SK-N-SH (cell line): ENCODE measurements at regions not wholly inside any gene's neighbourhood (a gene's known extent, or its start where the extent isn't known, plus 50 kb on each side); places are given as distances from the start of the nearest gene placed in this dataset.

Experiments used
- CTCF ChIA-PET: fragments of 300-600, 350-600 bp; formaldehyde crosslinking; extraction: SDS; loops from one replicate; lab custom pipeline; 2021; lab: Yijun Ruan, JAX
- POLR2A ChIA-PET: fragments of 350-600 bp; sonication (Branson Sonifier 250); formaldehyde crosslinking; extraction: SDS; loops from one replicate; lab custom pipeline; 2020; ENCODE audit warnings: antibody characterized with exemption, inconsistent platforms; lab: Yijun Ruan, JAX
- DNase-seq: peaks from one replicate; pipeline ENCODE4 v3.0.0; 2012
- H2AFZ ChIP-seq: fragments of 200-600 bp; sonication (generic); 2 replicates; pipeline ENCODE4 v1.8.1; 2016; ENCODE audit warnings: antibody characterized with exemption, mild to moderate bottlenecking, low read depth
- H3F3A ChIP-seq: fragments of 200-600 bp; sonication (generic); replicated peaks from 2 replicates; pipeline ENCODE3; 2016; ENCODE audit warnings: antibody characterized with exemption, mild to moderate bottlenecking; ENCODE audit not compliant: insufficient read depth
- H3K27ac ChIP-seq, 2 experiments: fragments of 200-500 bp in 1 of 2; fragments of 200-600 bp in 1 of 2; sonication (Bioruptor generic) in 1 of 2; sonication (generic), shearing (Covaris generic) in 1 of 2; 2 replicates each; pipeline versions ENCODE4 v1.5.1 to v1.6.1; 2014 to 2016; ENCODE audit warnings: low read depth in 2 of 2, inconsistent platforms in 1 of 2, low read length in 1 of 2, mild to moderate bottlenecking in 1 of 2, mixed read lengths in 1 of 2
- H3K27me3 ChIP-seq: fragments of 200-600 bp; sonication (generic), shearing (Covaris generic); 2 replicates; pipeline ENCODE4 v1.6.1; 2016; ENCODE audit warnings: mixed run types; ENCODE audit not compliant: insufficient read depth
- H3K36me3 ChIP-seq, 2 experiments: fragments of 200-500 bp in 1 of 2; fragments of 200-600 bp in 1 of 2; sonication (Bioruptor generic) in 1 of 2; sonication (generic) in 1 of 2; replicated peaks in 1 of 2; 2 replicates each; pipeline versions ENCODE3 to v1.5.1; 2014 to 2016; ENCODE audit warnings: low read length in 1 of 2, mild to moderate bottlenecking in 1 of 2; ENCODE audit not compliant: insufficient read depth in 2 of 2, control insufficient read depth in 1 of 2
- H3K4me1 ChIP-seq, 2 experiments: fragments of 200-500 bp in 1 of 2; fragments of 200-600 bp in 1 of 2; sonication (Bioruptor generic) in 1 of 2; sonication (generic), shearing (Covaris generic) in 1 of 2; 2 replicates each; pipeline versions ENCODE4 v1.5.1 to v1.6.1; 2014 to 2016; ENCODE audit warnings: low read depth in 1 of 2, low read length in 1 of 2, mixed run types in 1 of 2; ENCODE audit not compliant: insufficient read depth in 2 of 2, control insufficient read depth in 1 of 2
- H3K4me2 ChIP-seq: fragments of 200-600 bp; sonication (generic), shearing (Covaris generic); 2 replicates; pipeline ENCODE4 v1.6.1; 2017; ENCODE audit warnings: mixed run types
- H3K4me3 ChIP-seq, 2 experiments: fragments of 200-500 bp in 1 of 2; fragments of 200-600 bp in 1 of 2; sonication (Bioruptor generic) in 1 of 2; sonication (generic), shearing (Covaris generic) in 1 of 2; 2 replicates each; pipeline versions ENCODE4 v1.5.1 to v1.8.1; 2014 to 2016; ENCODE audit warnings: low read depth in 2 of 2, inconsistent platforms in 1 of 2, low read length in 1 of 2, mild to moderate bottlenecking in 1 of 2, mixed read lengths in 1 of 2, moderate library complexity in 1 of 2
- H3K79me2 ChIP-seq: fragments of 200-600 bp; sonication (generic); 2 replicates; pipeline ENCODE4 v1.8.1; 2017; ENCODE audit warnings: mild to moderate bottlenecking; ENCODE audit not compliant: insufficient read depth
- H3K9ac ChIP-seq: fragments of 200-600 bp; sonication (generic); 2 replicates; pipeline ENCODE4 v1.6.1; 2017; ENCODE audit warnings: mixed run types
- H3K9me2 ChIP-seq: fragments of 200-600 bp; sonication (generic); 2 replicates; pipeline ENCODE4 v1.6.1; 2017; ENCODE audit warnings: mixed run types
- H3K9me3 ChIP-seq: fragments of 200-600 bp; sonication (generic); 2 replicates; pipeline ENCODE4 v1.6.1; 2017; ENCODE audit warnings: mixed run types, mild to moderate bottlenecking, moderate library complexity
- H4K20me1 ChIP-seq: fragments of 200-600 bp; sonication (generic); 2 replicates; pipeline ENCODE4 v1.6.1; 2017; ENCODE audit warnings: mild to moderate bottlenecking, mixed run types; ENCODE audit not compliant: insufficient read depth
- ELF1 ChIP-seq: IDR thresholded peaks from 2 replicates; pipeline ENCODE4 v1.4.0; 2012
- EP300 ChIP-seq, 2 experiments: IDR thresholded peaks; 2 replicates each; pipeline versions ENCODE4 v1.4.0 to v1.6.1; 2012; ENCODE audit warnings: borderline replicate concordance in 1 of 2, low read depth in 1 of 2, low read length in 1 of 2
- EZH2phosphoT487 ChIP-seq: fragments of 200-600 bp; sonication (generic); IDR thresholded peaks from 2 replicates; pipeline ENCODE4 v1.6.1; 2017; ENCODE audit warnings: low read depth, mixed run types, mild to moderate bottlenecking, antibody characterized with exemption, moderate library complexity, borderline replicate concordance
- FOSL2 ChIP-seq: IDR thresholded peaks from 2 replicates; pipeline ENCODE4 v1.4.0; 2012; ENCODE audit warnings: low read depth, mild to moderate bottlenecking, moderate library complexity, borderline replicate concordance
- FOXJ3 ChIP-seq: sonication (generic); formaldehyde crosslinking; IDR thresholded peaks from 2 replicates; pipeline ENCODE4 v1.5.1; 2020; ENCODE audit warnings: mild to moderate bottlenecking, missing genetic modification reagents
- FOXM1 ChIP-seq: IDR thresholded peaks from 2 replicates; pipeline ENCODE4 v1.4.0; 2012; ENCODE audit warnings: low read depth, mild to moderate bottlenecking
- JUND ChIP-seq: IDR thresholded peaks from 2 replicates; pipeline ENCODE4 v1.4.0; 2012
- MXI1 ChIP-seq: IDR thresholded peaks from 2 replicates; pipeline ENCODE4 v1.6.1; 2012; ENCODE audit warnings: mild to moderate bottlenecking, low read depth, low read length, improper control_type of control experiment
- NFIC ChIP-seq: IDR thresholded peaks from 2 replicates; pipeline ENCODE4 v1.4.0; 2012; ENCODE audit warnings: borderline replicate concordance
- NRF1 ChIP-seq: IDR thresholded peaks from 2 replicates; pipeline ENCODE4 v1.6.1; 2012; ENCODE audit warnings: low read depth, mild to moderate bottlenecking, low read length
- RAD21 ChIP-seq: IDR thresholded peaks from 2 replicates; pipeline ENCODE4 v1.6.1; 2012; ENCODE audit warnings: mild to moderate bottlenecking, low read length
- RXRA ChIP-seq: IDR thresholded peaks from 2 replicates; pipeline ENCODE4 v1.4.0; 2012; ENCODE audit warnings: low read depth, mild to moderate bottlenecking, borderline replicate concordance
- SIN3A ChIP-seq: IDR thresholded peaks from 2 replicates; pipeline ENCODE4 v1.6.1; 2012; ENCODE audit warnings: low read depth, mild to moderate bottlenecking, low read length, moderate library complexity, borderline replicate concordance
- SMC3 ChIP-seq: IDR thresholded peaks from 2 replicates; pipeline ENCODE4 v1.6.1; 2012; ENCODE audit warnings: low read depth, low read length, improper control_type of control experiment
- TAF1 ChIP-seq: IDR thresholded peaks from 2 replicates; pipeline ENCODE4 v1.6.1; 2012; ENCODE audit warnings: low read depth, mild to moderate bottlenecking, low read length, moderate library complexity, borderline replicate concordance
- TCF12 ChIP-seq: IDR thresholded peaks from 2 replicates; pipeline ENCODE4 v1.4.0; 2012
- TEAD4 ChIP-seq: IDR thresholded peaks from 2 replicates; pipeline ENCODE4 v1.4.0; 2012; ENCODE audit warnings: mild to moderate bottlenecking, borderline replicate concordance; ENCODE audit not compliant: insufficient read depth
- YY1 ChIP-seq: IDR thresholded peaks from 2 replicates; pipeline ENCODE4 v1.4.0; 2012; ENCODE audit warnings: low read depth, mild to moderate bottlenecking
- WGBS: methylation state at CpG from one replicate; pipeline ENCODE4 v1.1.6; 2017; ENCODE audit warnings: low lambda C conversion rate; 5-methylcytosine and 5-hydroxymethylcytosine counted together
- TF ChIP-seq, protein P1 (sequence below): fragments of 150-350 bp; IDR thresholded peaks from 2 replicates; pipeline ENCODE4 v1.6.1; 2017; ENCODE audit warnings: antibody characterized with exemption, low read length, low read depth, borderline replicate concordance
- TF ChIP-seq, protein P2 (sequence below): fragments of 200-600 bp; sonication (generic); IDR thresholded peaks from 2 replicates; pipeline ENCODE4 v1.6.1; 2017; ENCODE audit warnings: antibody characterized with exemption, mild to moderate bottlenecking, moderate library complexity

DNA sequence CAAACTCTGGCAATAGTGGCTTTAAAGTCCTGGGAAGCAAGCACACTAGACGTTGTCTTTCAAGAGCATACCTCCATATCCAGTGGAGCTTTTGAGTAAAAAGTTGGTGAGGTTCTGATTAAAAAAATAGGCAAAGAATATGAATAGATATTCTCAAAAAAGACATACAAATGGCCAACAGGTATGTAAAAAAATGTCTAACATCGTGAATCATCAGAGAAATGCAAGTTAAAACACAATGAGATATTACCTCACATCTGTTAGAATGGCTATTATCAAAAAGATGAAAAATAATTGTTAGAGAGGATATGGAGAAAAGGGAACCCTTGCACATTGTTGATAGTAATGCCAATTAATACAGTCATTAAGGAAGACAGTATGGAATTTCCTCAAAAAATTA is 407.1 kb downstream of the MDFIC start:
- no peaks in the 10 kb centered on the region for H3K9me2 ChIP-seq
- H3F3A ChIP-seq: no peaks in the 10 kb centered on the region
- H2AFZ ChIP-seq: no peak overlapping the region
- H3K79me2 ChIP-seq: no peaks in the 10 kb centered on the region
- ChIA-PET CTCF (no interaction called here), POLR2A (no interaction called here)
- no peaks in the 10 kb centered on the region for H3K27me3 ChIP-seq
- H3K9ac ChIP-seq: no peak overlapping the region
- H3K27ac ChIP-seq: no peak overlapping the region
- no peak overlapping the region for H3K4me3 ChIP-seq
- no peak for DNase-seq
- no peaks in the 10 kb centered on the region for H4K20me1 ChIP-seq
- no peaks in the 10 kb centered on the region for H3K4me1 ChIP-seq
- TF ChIP-seq FOXM1 (no peak), RAD21 (no peak), ELF1 (no peak), MXI1 (no peak), TEAD4 (no peak), SIN3A (no peak), NRF1 (no peak), YY1 (no peak), JUND (no peak), TAF1 (no peak), NFIC (no peak), EZH2phosphoT487 (no peak), TCF12 (no peak), EP300 (IDR thresholded peaks at IDR 0.05; ENCODE audit: borderline replicate concordance in 1 of 2, low read depth in 1 of 2, low read length in 1 of 2) (no peak), FOSL2 (no peak), SMC3 (no peak), RXRA (no peak), FOXJ3 (CRISPR knock-in tag) (no peak)
- TF ChIP-seq, protein P1, sequence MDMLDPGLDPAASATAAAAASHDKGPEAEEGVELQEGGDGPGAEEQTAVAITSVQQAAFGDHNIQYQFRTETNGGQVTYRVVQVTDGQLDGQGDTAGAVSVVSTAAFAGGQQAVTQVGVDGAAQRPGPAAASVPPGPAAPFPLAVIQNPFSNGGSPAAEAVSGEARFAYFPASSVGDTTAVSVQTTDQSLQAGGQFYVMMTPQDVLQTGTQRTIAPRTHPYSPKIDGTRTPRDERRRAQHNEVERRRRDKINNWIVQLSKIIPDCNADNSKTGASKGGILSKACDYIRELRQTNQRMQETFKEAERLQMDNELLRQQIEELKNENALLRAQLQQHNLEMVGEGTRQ: no peak
- TF ChIP-seq, protein P2, sequence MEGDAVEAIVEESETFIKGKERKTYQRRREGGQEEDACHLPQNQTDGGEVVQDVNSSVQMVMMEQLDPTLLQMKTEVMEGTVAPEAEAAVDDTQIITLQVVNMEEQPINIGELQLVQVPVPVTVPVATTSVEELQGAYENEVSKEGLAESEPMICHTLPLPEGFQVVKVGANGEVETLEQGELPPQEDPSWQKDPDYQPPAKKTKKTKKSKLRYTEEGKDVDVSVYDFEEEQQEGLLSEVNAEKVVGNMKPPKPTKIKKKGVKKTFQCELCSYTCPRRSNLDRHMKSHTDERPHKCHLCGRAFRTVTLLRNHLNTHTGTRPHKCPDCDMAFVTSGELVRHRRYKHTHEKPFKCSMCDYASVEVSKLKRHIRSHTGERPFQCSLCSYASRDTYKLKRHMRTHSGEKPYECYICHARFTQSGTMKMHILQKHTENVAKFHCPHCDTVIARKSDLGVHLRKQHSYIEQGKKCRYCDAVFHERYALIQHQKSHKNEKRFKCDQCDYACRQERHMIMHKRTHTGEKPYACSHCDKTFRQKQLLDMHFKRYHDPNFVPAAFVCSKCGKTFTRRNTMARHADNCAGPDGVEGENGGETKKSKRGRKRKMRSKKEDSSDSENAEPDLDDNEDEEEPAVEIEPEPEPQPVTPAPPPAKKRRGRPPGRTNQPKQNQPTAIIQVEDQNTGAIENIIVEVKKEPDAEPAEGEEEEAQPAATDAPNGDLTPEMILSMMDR: no peak
- no peaks in the 10 kb centered on the region for H3K9me3 ChIP-seq
- H3K4me2 ChIP-seq: no peak overlapping the region
- H3K36me3 ChIP-seq: no peaks in the 10 kb centered on the region
- WGBS: 6% methylated on average over 2 of the region's 2 CpGs
